Fibroblast of pulmonary artery (primary cell): ENCODE measurements at regions not wholly inside any gene's neighbourhood (a gene's known extent, or its start where the extent isn't known, plus 50 kb on each side); places are given as distances from the start of the nearest gene placed in this dataset.

ENCODE experiments used
- DNase-seq: peaks from one replicate; pipeline ENCODE4 v3.0.0-alpha.2; 2010; ENCODE audit warnings: low read depth
- H3K4me3 ChIP-seq: replicated peaks from 2 replicates; pipeline ENCODE4 v1.5.1; 2011; ENCODE audit warnings: low read depth, mild to moderate bottlenecking, control low read depth, low read length, moderate library complexity
- CTCF ChIP-seq: IDR thresholded peaks from 2 replicates; pipeline ENCODE4 v1.5.1; 2011; ENCODE audit warnings: mild to moderate bottlenecking, control low read depth, low read length, inconsistent platforms; ENCODE audit errors: missing control alignments

- DNase-seq: peak; percentile 75
- no peak for TF ChIP-seq CTCF
- no peak overlapping the region for H3K4me3 ChIP-seq
These were observed 53.8 kb upstream of the CORO2B start for GRCh38 chr15:68524753-68525584.

DNA sequence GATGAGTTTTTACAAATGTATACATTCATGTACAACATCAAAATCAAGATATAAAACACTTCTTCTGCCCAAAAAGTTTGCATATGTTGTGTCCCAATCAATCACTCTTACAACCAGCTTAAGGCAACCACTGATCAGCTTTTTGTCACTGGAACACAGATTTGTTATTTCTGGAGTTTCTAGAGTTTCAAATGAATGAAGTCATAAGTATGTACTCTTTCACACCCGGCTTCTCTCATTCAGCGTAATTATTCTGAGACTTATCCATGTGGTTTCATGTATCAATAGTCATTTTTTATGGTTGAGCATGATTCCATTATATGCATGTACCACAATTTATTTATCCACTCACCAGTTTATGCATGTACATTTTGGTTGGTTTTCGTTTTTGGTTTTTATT is 53.0 kb upstream of the CORO2B start:
- TF ChIP-seq CTCF: no peak
- H3K4me3 ChIP-seq: no peak overlapping the region
- DNase-seq: no peak

DNA sequence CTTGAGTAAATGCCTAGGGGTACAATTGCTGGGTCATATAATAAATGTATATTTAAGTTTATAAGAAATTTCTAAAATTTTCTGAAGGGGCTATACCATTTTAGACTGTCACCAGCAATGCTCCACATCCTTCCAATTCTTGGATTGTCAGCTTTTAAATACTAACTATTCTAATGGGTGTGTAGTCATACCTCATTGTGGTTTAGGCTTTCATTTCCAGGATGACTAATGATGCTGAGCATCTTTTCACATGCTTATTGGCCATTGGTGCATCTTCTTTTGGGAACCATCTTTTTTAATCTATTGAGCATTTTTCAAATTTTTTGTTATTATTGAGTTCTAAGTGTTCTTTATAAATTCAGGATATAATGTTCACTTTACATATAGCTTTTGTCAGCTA is 52.5 kb upstream of the CORO2B start:
- peak; percentile 59 for DNase-seq
- TF ChIP-seq CTCF: no peak
- H3K4me3 ChIP-seq: no peak overlapping the region

DNA sequence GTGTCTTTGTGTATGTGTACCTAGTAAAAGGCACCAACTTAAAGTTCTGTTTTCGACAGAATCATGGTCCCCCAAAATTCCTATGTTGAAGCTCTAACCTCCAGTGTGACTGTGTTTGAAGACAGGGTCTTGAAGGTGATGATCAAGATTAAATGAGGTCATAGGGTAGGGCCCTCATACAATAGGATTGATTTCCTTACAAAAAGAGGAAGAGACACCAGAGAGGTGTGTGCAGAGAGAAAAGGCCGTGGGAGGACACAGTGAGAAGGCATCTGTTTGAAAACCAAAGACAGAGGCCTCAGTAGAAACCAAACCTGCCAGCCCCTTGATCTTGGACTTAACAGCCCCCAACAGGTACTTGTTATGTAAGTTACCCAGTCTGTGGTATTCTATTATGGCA is 52.0 kb upstream of the CORO2B start:
- no peak for TF ChIP-seq CTCF
- no peak overlapping the region for H3K4me3 ChIP-seq
- no peak for DNase-seq

- DNase-seq: peak; percentile 90
These were observed 50.0 kb upstream of the CORO2B start for GRCh38 chr15:68528626-68529290.

More at GRCh38 chr15:68528626-68529290, 50.0 kb upstream of the CORO2B start:
- no peak overlapping the region for H3K4me3 ChIP-seq
- TF ChIP-seq CTCF: no peak
